GM12878 (cell line): ENCODE measurements at regions not wholly inside any gene's neighbourhood (a gene's known extent, or its start where the extent isn't known, plus 50 kb on each side); places are given as distances from the start of the nearest gene placed in this dataset.
"Not testable (repeated sequence)": the region's sequence is repeated elsewhere in the genome, so short reads cannot be mapped to it uniquely, and the experiment has no call there.

Experiments used
- BCLAF1 ChIP-seq: fragments of 450-650 bp; IDR thresholded peaks from 2 replicates; pipeline ENCODE4 v1.6.1; 2017; ENCODE audit warnings: antibody characterized with exemption, mild to moderate bottlenecking, moderate library complexity
- BRCA1 ChIP-seq: IDR thresholded peaks from 2 replicates; pipeline ENCODE4 v1.6.1; 2011; ENCODE audit warnings: low read depth, low read length, improper control_type of control experiment
- CTCF ChIP-seq, 3 experiments: IDR thresholded peaks in 2 of 3; conservative IDR thresholded peaks in 1 of 3; 2 replicates each; pipeline ENCODE4 v1.5.1; 2011; ENCODE audit warnings: low read depth in 3 of 3, low read length in 3 of 3, mild to moderate bottlenecking in 3 of 3, control low read depth in 2 of 3, moderate library complexity in 2 of 3, inconsistent platforms in 1 of 3, mixed read lengths in 1 of 3; ENCODE audit not compliant: control insufficient read depth in 2 of 3, insufficient read depth in 1 of 3; ENCODE audit errors: extremely low read depth in 1 of 3
- ESRRA ChIP-seq: IDR thresholded peaks from 2 replicates; pipeline ENCODE4 v1.6.1; 2012; ENCODE audit warnings: mild to moderate bottlenecking, low read length, improper control_type of control experiment
- EZH2 ChIP-seq: IDR thresholded peaks from 2 replicates; pipeline ENCODE4 v1.6.1; 2012; ENCODE audit warnings: low read depth, mild to moderate bottlenecking, control low read depth, inconsistent platforms, low read length, borderline replicate concordance; ENCODE audit not compliant: control insufficient read depth
- KLF5 ChIP-seq: fragments of 450-650 bp; IDR thresholded peaks from 2 replicates; pipeline ENCODE4 v1.6.1; 2014; ENCODE audit warnings: mild to moderate bottlenecking; ENCODE audit not compliant: partially characterized antibody
- MAX ChIP-seq: IDR thresholded peaks from 2 replicates; pipeline ENCODE4 v1.6.1; 2012; ENCODE audit warnings: low read depth, low read length, improper control_type of control experiment
- MXI1 ChIP-seq: fragments of 150-350 bp; IDR thresholded peaks from 2 replicates; pipeline ENCODE4 v1.6.1; 2011; ENCODE audit warnings: low read depth, mild to moderate bottlenecking, inconsistent platforms, low read length, improper control_type of control experiment
- PBX3 ChIP-seq: IDR thresholded peaks from 2 replicates; pipeline ENCODE4 v1.6.1; 2011; ENCODE audit warnings: mild to moderate bottlenecking, low read depth, low read length, moderate library complexity; ENCODE audit not compliant: insufficient replicate concordance
- POLR2A ChIP-seq: IDR thresholded peaks from 2 replicates; pipeline ENCODE4 v1.6.1; 2011; ENCODE audit warnings: low read depth, mild to moderate bottlenecking, low read length
- RAD21 ChIP-seq: IDR thresholded peaks from 2 replicates; pipeline ENCODE4 v1.6.1; 2011; ENCODE audit warnings: mild to moderate bottlenecking, low read depth, low read length, moderate library complexity; ENCODE audit not compliant: insufficient read depth
- SMC3 ChIP-seq: IDR thresholded peaks from 2 replicates; pipeline ENCODE4 v1.6.1; 2011; ENCODE audit warnings: low read length, improper control_type of control experiment, borderline replicate concordance
- TBL1XR1 ChIP-seq: IDR thresholded peaks from 2 replicates; pipeline ENCODE4 v1.6.1; 2012; ENCODE audit warnings: low read depth, low read length, improper control_type of control experiment
- USF2 ChIP-seq: IDR thresholded peaks from 2 replicates; pipeline ENCODE4 v1.6.1; 2011; ENCODE audit warnings: low read depth, low read length, improper control_type of control experiment, borderline replicate concordance

- not testable (repeated sequence) for TF ChIP-seq ESRRA; CTCF (IDR thresholded peaks at IDR 0.05 in 2 of 3, conservative IDR thresholded peaks at IDR 0.05 in 1 of 3; ENCODE audit: control insufficient read depth in 2 of 3, extremely low read depth in 1 of 3, insufficient read depth in 1 of 3, low read depth in 3 of 3, low read length in 3 of 3); POLR2A; MXI1; SMC3; PBX3; TBL1XR1; RAD21; BCLAF1; BRCA1; KLF5; USF2; EZH2; MAX
Measured at GRCh38 chr5:27088822-27089221, 50.4 kb upstream of the CDH9 start.
